Mammary epithelial cell (primary cell): ENCODE measurements at regions not wholly inside any gene's neighbourhood (a gene's known extent, or its start where the extent isn't known, plus 50 kb on each side); places are given as distances from the start of the nearest gene placed in this dataset.

ENCODE experiments used
- EZH2 ChIP-seq: IDR thresholded peaks from 2 replicates; pipeline ENCODE4 v1.6.1; 2012; ENCODE audit warnings: low read length, inconsistent platforms, borderline replicate concordance
- TF ChIP-seq, protein P1 (sequence below), 2 donors: IDR thresholded peaks in 1 of 2; conservative IDR thresholded peaks in 1 of 2; 2 replicates each; pipeline ENCODE4 v1.5.1; 2011 to 2012; ENCODE audit warnings: inconsistent platforms in 2 of 2, low read length in 2 of 2, mild to moderate bottlenecking in 2 of 2, control low read depth in 1 of 2, low read depth in 1 of 2; ENCODE audit not compliant: insufficient read depth in 1 of 2; ENCODE audit errors: extremely low read depth in 1 of 2

DNA sequence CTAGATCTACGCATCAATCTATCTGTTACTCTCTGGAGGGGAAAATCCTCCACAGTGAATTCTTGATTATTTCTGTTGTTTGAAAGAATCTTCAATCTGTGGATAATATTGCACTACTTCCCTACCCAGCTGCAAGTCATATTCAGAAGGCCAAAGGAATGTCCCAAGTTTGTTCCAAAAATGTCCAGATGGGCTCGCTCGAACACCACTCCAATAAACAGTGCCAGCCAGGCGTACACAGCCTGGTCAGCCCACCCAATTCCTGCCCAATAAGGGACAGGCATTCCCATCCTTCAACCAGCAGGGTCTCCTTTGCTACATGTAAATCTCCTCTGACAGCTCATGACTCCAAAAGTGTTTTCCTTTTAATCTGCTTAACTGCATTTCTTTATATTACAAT, 80.7 kb upstream of the GPM6B start:
- TF ChIP-seq, protein P1, sequence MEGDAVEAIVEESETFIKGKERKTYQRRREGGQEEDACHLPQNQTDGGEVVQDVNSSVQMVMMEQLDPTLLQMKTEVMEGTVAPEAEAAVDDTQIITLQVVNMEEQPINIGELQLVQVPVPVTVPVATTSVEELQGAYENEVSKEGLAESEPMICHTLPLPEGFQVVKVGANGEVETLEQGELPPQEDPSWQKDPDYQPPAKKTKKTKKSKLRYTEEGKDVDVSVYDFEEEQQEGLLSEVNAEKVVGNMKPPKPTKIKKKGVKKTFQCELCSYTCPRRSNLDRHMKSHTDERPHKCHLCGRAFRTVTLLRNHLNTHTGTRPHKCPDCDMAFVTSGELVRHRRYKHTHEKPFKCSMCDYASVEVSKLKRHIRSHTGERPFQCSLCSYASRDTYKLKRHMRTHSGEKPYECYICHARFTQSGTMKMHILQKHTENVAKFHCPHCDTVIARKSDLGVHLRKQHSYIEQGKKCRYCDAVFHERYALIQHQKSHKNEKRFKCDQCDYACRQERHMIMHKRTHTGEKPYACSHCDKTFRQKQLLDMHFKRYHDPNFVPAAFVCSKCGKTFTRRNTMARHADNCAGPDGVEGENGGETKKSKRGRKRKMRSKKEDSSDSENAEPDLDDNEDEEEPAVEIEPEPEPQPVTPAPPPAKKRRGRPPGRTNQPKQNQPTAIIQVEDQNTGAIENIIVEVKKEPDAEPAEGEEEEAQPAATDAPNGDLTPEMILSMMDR (conservative IDR thresholded peaks at IDR 0.05 in 1 of 2, IDR thresholded peaks at IDR 0.05 in 1 of 2; ENCODE audit: extremely low read depth in 1 of 2, insufficient read depth in 1 of 2, low read depth in 1 of 2, low read length in 2 of 2): no peak
- no peak for TF ChIP-seq EZH2
